Thoracic aorta (tissue), 2 donors: ENCODE measurements at regions not wholly inside any gene's neighbourhood (a gene's known extent, or its start where the extent isn't known, plus 50 kb on each side); places are given as distances from the start of the nearest gene placed in this dataset.
"Not testable (repeated sequence)": the region's sequence is repeated elsewhere in the genome, so short reads cannot be mapped to it uniquely, and the experiment has no call there.

Experiments used
- ATAC-seq: fragments of 150-250 bp; one replicate; pipeline ENCODE4 v1.8.0; 2017; ENCODE audit warnings: low read depth; ENCODE audit not compliant: insufficient number of reproducible peaks, low FRiP score
- DNase-seq: peaks from one replicate; pipeline ENCODE4 v3.0.0-alpha.2; 2020; ENCODE audit warnings: low spot score
- H3K27ac ChIP-seq, 2 donors: fragments of 200-600 bp; sonication (generic); 1 replicate in 1 of 2; 2 replicates in 1 of 2; pipeline ENCODE4 v1.5.1; 2016; ENCODE audit warnings: mild to moderate bottlenecking in 2 of 2, moderate library complexity in 2 of 2
- H3K27me3 ChIP-seq: fragments of 200-600 bp; sonication (generic); replicated peaks from 2 replicates; pipeline ENCODE4 v1.6.0; 2016; ENCODE audit warnings: mild to moderate bottlenecking; ENCODE audit not compliant: insufficient read depth
- H3K36me3 ChIP-seq: fragments of 200-600 bp; sonication (generic); one replicate; pipeline ENCODE4 v1.5.1; 2016
- H3K4me1 ChIP-seq, 2 donors: fragments of 200-600 bp; sonication (generic); 1 replicate in 1 of 2; 2 replicates in 1 of 2; pipeline versions ENCODE4 v1.5.1 to v1.6.0; 2016; ENCODE audit warnings: low read depth in 2 of 2, mild to moderate bottlenecking in 1 of 2; ENCODE audit not compliant: control insufficient read depth in 1 of 2
- H3K4me3 ChIP-seq: fragments of 200-600 bp; sonication (generic); 2 replicates; pipeline ENCODE4 v1.5.1; 2016; ENCODE audit warnings: mild to moderate bottlenecking
- H3K9me3 ChIP-seq: fragments of 200-600 bp; sonication (generic); 2 replicates; pipeline ENCODE4 v1.5.1; 2016
- CTCF ChIP-seq: fragments of 200-600 bp; sonication (generic); IDR thresholded peaks from one replicate; pipeline ENCODE4 v1.5.1; 2019; ENCODE audit warnings: antibody characterized with exemption

GRCh38 chr1:101120868-101121267 is 95.3 kb upstream of the DPH5 start:
- no peak overlapping the region for H3K27ac ChIP-seq
- DNase-seq = no peak
- no peak for TF ChIP-seq CTCF
- no peak overlapping the region for H3K4me3 ChIP-seq
- no peaks in the 10 kb centered on the region for H3K27me3 ChIP-seq
- no peaks in the 10 kb centered on the region for H3K9me3 ChIP-seq
- H3K36me3 ChIP-seq = no peaks in the 10 kb centered on the region
- H3K4me1 ChIP-seq = no peaks in the 10 kb centered on the region
- ATAC-seq = no peak

GRCh38 chr1:101119289-101119688 is 93.7 kb upstream of the DPH5 start:
- H3K36me3 ChIP-seq = no peaks in the 10 kb centered on the region
- H3K27me3 ChIP-seq = no peaks in the 10 kb centered on the region
- H3K27ac ChIP-seq = no peak overlapping the region
- H3K4me1 ChIP-seq = no peaks in the 10 kb centered on the region
- DNase-seq (no peak), ATAC-seq (no peak)
- H3K4me3 ChIP-seq = no peak overlapping the region
- H3K9me3 ChIP-seq = no peaks in the 10 kb centered on the region
- TF ChIP-seq CTCF = no peak

GRCh38 chr1:101116006-101116405 is 90.4 kb upstream of the DPH5 start:
- no peak for TF ChIP-seq CTCF
- no peak for ATAC-seq
- H3K9me3 ChIP-seq = no peaks in the 10 kb centered on the region
- H3K4me3 ChIP-seq = no peak overlapping the region
- H3K4me1 ChIP-seq = no peaks in the 10 kb centered on the region
- no peak for DNase-seq
- no peaks in the 10 kb centered on the region for H3K27me3 ChIP-seq
- no peak overlapping the region for H3K27ac ChIP-seq
- no peaks in the 10 kb centered on the region for H3K36me3 ChIP-seq

- no peak for ATAC-seq
- no peaks in the 10 kb centered on the region for H3K4me1 ChIP-seq
- TF ChIP-seq CTCF = no peak
- no peaks in the 10 kb centered on the region for H3K36me3 ChIP-seq
- no peak overlapping the region for H3K4me3 ChIP-seq
- no peaks in the 10 kb centered on the region for H3K27me3 ChIP-seq
- no peak overlapping the region for H3K27ac ChIP-seq
- no peak for DNase-seq
- no peaks in the 10 kb centered on the region for H3K9me3 ChIP-seq
Observed at GRCh38 chr1:101115112-101115511, 89.5 kb upstream of the DPH5 start.

GRCh38 chr1:101114128-101114527 is 88.5 kb upstream of the DPH5 start:
- H3K9me3 ChIP-seq, H3K4me3 ChIP-seq, ATAC-seq, DNase-seq, H3K27me3 ChIP-seq, H3K36me3 ChIP-seq, H3K4me1 ChIP-seq, H3K27ac ChIP-seq: not testable (repeated sequence)

GRCh38 chr1:101112051-101112780 is 86.6 kb upstream of the DPH5 start:
- ATAC-seq = no peak
- no peak overlapping the region for H3K27ac ChIP-seq
- DNase-seq = no peak
- no peaks in the 10 kb centered on the region for H3K9me3 ChIP-seq
- no peak overlapping the region for H3K4me3 ChIP-seq
- TF ChIP-seq CTCF = no peak
- no peaks in the 10 kb centered on the region for H3K27me3 ChIP-seq
- no peaks in the 10 kb centered on the region for H3K36me3 ChIP-seq
- H3K4me1 ChIP-seq = no peaks in the 10 kb centered on the region
